ENCODE measurements at regions not wholly inside any gene's neighbourhood (a gene's known extent, or its start where the extent isn't known, plus 50 kb on each side); places are given as distances from the start of the nearest gene placed in this dataset.
A peak's percentile ranks its signal among the peaks of the same experiment; 100 is the strongest.

- Mint-ChIP-seq H3K4me1 (peaks cover 5% of the 10 kb centered on the region), H3K36me3 (ENCODE audit: low read depth) (no peaks in the 10 kb centered on the region), H3K4me3 (no peak overlapping the region), H3K27me3 (ENCODE audit: low read depth) (no peaks in the 10 kb centered on the region), H3K27ac (peak overlapping the region in 2 of 3 experiments; percentile 29 to 68), H3K9me3 (peaks cover 3% of the 10 kb centered on the region)
- TF ChIP-seq CTCF (IDR thresholded peaks at IDR 0.05; ENCODE audit: unreplicated experiment in 3 of 3), result no peak
These were observed 445.7 kb upstream of the CDIN1 start for GRCh38 chr15:36133742-36134141.

DNA sequence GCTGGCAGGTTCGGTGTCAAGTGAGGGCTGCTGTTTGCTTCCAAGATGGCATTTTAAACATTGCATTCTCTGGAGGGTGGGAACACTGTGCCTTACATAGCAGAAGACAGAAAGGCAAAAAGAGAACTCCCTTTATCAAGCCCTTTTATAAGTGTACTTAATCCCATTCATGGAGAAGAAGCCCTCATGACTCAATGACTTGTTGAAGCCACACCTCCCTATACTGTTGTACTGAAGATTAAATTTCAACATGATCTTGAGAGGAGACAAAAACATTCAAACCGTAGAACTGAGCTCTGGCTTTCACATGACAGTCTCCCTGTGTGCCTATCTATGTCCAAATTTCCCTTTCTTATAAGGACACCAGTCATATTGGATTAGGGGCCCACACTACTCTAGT lies 443.4 kb upstream of the CDIN1 start:
- H3K27ac Mint-ChIP-seq, result no peak overlapping the region

GRCh38 chr15:36152936-36153335 lies 426.5 kb upstream of the CDIN1 start:
- TF ChIP-seq CTCF (IDR thresholded peaks at IDR 0.05; ENCODE audit: unreplicated experiment in 3 of 3), result no peak
- no peaks in the 10 kb centered on the region for H3K27me3 Mint-ChIP-seq (ENCODE audit: low read depth)
- no peak overlapping the region for H3K27ac Mint-ChIP-seq
- no peaks in the 10 kb centered on the region for H3K4me1 Mint-ChIP-seq
- no peaks in the 10 kb centered on the region for H3K36me3 Mint-ChIP-seq (ENCODE audit: low read depth)
- H3K4me3 Mint-ChIP-seq, result no peak overlapping the region
- H3K9me3 Mint-ChIP-seq, result peaks cover 14% of the 10 kb centered on the region

More for the DNA sequence above, 443.4 kb upstream of the CDIN1 start:
- TF ChIP-seq CTCF (IDR thresholded peaks at IDR 0.05; ENCODE audit: unreplicated experiment in 3 of 3), result no peak
- H3K9me3 Mint-ChIP-seq, result peaks cover 6% of the 10 kb centered on the region
- H3K4me3 Mint-ChIP-seq, result no peak overlapping the region
- H3K27me3 Mint-ChIP-seq (ENCODE audit: low read depth), result no peaks in the 10 kb centered on the region
- peaks cover 5% of the 10 kb centered on the region for H3K4me1 Mint-ChIP-seq
- peaks cover 4% of the 10 kb centered on the region for H3K36me3 Mint-ChIP-seq (ENCODE audit: low read depth)

GRCh38 chr15:36156879-36157427 lies 422.5 kb upstream of the CDIN1 start:
- TF ChIP-seq CTCF (IDR thresholded peaks at IDR 0.05; ENCODE audit: unreplicated experiment in 3 of 3), result no peak

DNA sequence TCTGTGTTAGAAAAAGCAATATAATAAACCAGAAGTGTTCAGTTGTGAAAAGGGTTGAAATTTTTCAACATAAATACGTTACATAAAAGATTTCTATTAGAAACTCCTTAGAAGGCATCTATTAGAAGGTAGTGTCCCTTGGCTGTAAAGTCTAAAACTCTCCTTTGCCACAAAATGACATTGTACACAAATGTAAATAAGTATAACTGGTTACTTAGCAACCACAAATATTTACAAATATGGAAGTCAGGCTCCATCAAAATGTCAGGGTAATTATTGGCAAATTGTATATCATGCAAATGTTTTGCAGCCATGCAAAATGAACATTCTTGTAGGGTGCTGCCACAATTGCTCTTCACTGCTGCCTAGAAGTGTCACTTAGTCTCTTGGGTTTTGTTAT lies 419.1 kb upstream of the CDIN1 start:
- peaks cover 5% of the 10 kb centered on the region for H3K4me1 Mint-ChIP-seq
- no peak overlapping the region for H3K4me3 Mint-ChIP-seq
- H3K27ac Mint-ChIP-seq, result no peak overlapping the region
- H3K27me3 Mint-ChIP-seq (ENCODE audit: low read depth), result no peaks in the 10 kb centered on the region
- TF ChIP-seq CTCF (IDR thresholded peaks at IDR 0.05; ENCODE audit: unreplicated experiment in 3 of 3), result no peak
- H3K9me3 Mint-ChIP-seq, result peaks cover 2% of the 10 kb centered on the region
- peaks cover 3% of the 10 kb centered on the region for H3K36me3 Mint-ChIP-seq (ENCODE audit: low read depth)

More at GRCh38 chr15:36156879-36157427, 422.5 kb upstream of the CDIN1 start:
- no peak overlapping the region for H3K4me3 Mint-ChIP-seq
- no peaks in the 10 kb centered on the region for H3K36me3 Mint-ChIP-seq (ENCODE audit: low read depth)
- H3K4me1 Mint-ChIP-seq, result peaks cover 2% of the 10 kb centered on the region
- H3K9me3 Mint-ChIP-seq, result peaks cover 2% of the 10 kb centered on the region
- H3K27ac Mint-ChIP-seq, result no peak overlapping the region
- H3K27me3 Mint-ChIP-seq (ENCODE audit: low read depth), result no peaks in the 10 kb centered on the region

DNA sequence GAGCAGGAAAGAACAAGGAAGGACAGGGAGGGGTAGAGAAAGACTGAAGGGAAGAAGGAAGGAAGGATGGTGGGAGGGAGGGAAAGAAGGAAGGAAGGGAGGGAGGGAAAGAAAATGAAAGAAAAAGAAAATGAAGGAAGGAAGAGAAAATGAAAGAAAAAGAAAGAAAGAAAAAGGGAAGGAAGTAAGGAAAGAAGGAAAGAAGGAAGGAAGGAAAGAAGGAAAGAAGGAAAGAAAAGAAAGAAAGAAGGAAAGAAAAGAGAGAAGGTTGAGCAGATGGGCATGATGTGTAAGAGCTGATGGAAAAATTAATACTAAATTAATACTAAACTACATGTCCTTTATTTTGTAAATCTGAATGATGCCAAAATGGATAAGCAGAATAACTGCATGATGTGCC lies 418.3 kb upstream of the CDIN1 start:
- Mint-ChIP-seq H3K9me3 (peaks cover 5% of the 10 kb centered on the region), H3K27me3 (ENCODE audit: low read depth) (no peaks in the 10 kb centered on the region), H3K27ac (no peak overlapping the region), H3K4me3 (no peak overlapping the region), H3K36me3 (ENCODE audit: low read depth) (peaks cover 3% of the 10 kb centered on the region), H3K4me1 (peaks cover 5% of the 10 kb centered on the region)
- no peak for TF ChIP-seq CTCF (IDR thresholded peaks at IDR 0.05; ENCODE audit: unreplicated experiment in 3 of 3)

Data from nephron (organoid).